BE2C (cell line): ENCODE measurements at regions not wholly inside any gene's neighbourhood (a gene's known extent, or its start where the extent isn't known, plus 50 kb on each side); places are given as distances from the start of the nearest gene placed in this dataset.

ENCODE experiments used
- DNase-seq: peaks from one replicate; pipeline ENCODE4 v3.0.0-alpha.2; 2020
- H3K27me3 ChIP-seq: fragments of 250-450 bp; sonication (Bioruptor Pico); 2 replicates; pipeline ENCODE4 v1.5.1; 2020; ENCODE audit warnings: mild to moderate bottlenecking
- H3K36me3 ChIP-seq: fragments of 250-450 bp; sonication (Bioruptor Pico); 2 replicates; pipeline ENCODE4 v1.5.1; 2020; ENCODE audit warnings: mild to moderate bottlenecking
- H3K4me1 ChIP-seq: fragments of 250-450 bp; sonication (Bioruptor Pico); 2 replicates; pipeline ENCODE4 v1.5.1; 2020
- H3K4me3 ChIP-seq: 2 replicates; pipeline ENCODE4 v1.5.1; 2011; ENCODE audit warnings: low read depth, low read length
- H3K9me3 ChIP-seq: fragments of 250-450 bp; sonication (Bioruptor Pico); 2 replicates; pipeline ENCODE4 v1.5.1; 2020
- CTCF ChIP-seq: IDR thresholded peaks from 2 replicates; pipeline ENCODE4 v1.5.1; 2012; ENCODE audit warnings: mild to moderate bottlenecking, low read depth, low read length

- H3K4me3 ChIP-seq: no peak overlapping the region
Observed at GRCh38 chr21:38170704-38171682, 85.8 kb upstream of the KCNJ15 start.

GRCh38 chr21:38171723-38172344, 85.0 kb upstream of the KCNJ15 start:
- DNase-seq: no peak
- Histone ChIP-seq H3K27me3 (no peaks in the 10 kb centered on the region), H3K4me3 (no peak overlapping the region)

More at GRCh38 chr21:38170704-38171682, 85.8 kb upstream of the KCNJ15 start:
- H3K36me3 ChIP-seq: no peaks in the 10 kb centered on the region
- no peak for TF ChIP-seq CTCF
- H3K27me3 ChIP-seq: no peaks in the 10 kb centered on the region
- H3K4me1 ChIP-seq: no peaks in the 10 kb centered on the region
- H3K9me3 ChIP-seq: no peaks in the 10 kb centered on the region
- no peak for DNase-seq

GRCh38 chr21:38173276-38174035, 83.3 kb upstream of the KCNJ15 start:
- H3K4me3 ChIP-seq: no peak overlapping the region
- no peak for TF ChIP-seq CTCF
- no peaks in the 10 kb centered on the region for H3K27me3 ChIP-seq
- no peaks in the 10 kb centered on the region for H3K9me3 ChIP-seq
- H3K4me1 ChIP-seq: no peaks in the 10 kb centered on the region
- H3K36me3 ChIP-seq: no peaks in the 10 kb centered on the region
- DNase-seq: no peak

More at GRCh38 chr21:38171723-38172344, 85.0 kb upstream of the KCNJ15 start:
- Histone ChIP-seq H3K4me1 (no peaks in the 10 kb centered on the region), H3K36me3 (no peaks in the 10 kb centered on the region), H3K9me3 (no peaks in the 10 kb centered on the region)
- TF ChIP-seq CTCF: no peak

- Histone ChIP-seq H3K4me3 (no peak overlapping the region), H3K4me1 (no peaks in the 10 kb centered on the region), H3K9me3 (no peaks in the 10 kb centered on the region), H3K36me3 (no peaks in the 10 kb centered on the region), H3K27me3 (no peaks in the 10 kb centered on the region)
- no peak for DNase-seq
- no peak for TF ChIP-seq CTCF
Observed at GRCh38 chr21:38175306-38175705, 81.5 kb upstream of the KCNJ15 start.

- Histone ChIP-seq H3K27me3 (no peaks in the 10 kb centered on the region), H3K36me3 (no peaks in the 10 kb centered on the region), H3K4me1 (no peaks in the 10 kb centered on the region), H3K4me3 (no peak overlapping the region), H3K9me3 (no peaks in the 10 kb centered on the region)
- no peak for DNase-seq
- no peak for TF ChIP-seq CTCF
Observed at GRCh38 chr21:38177919-38178652, 78.7 kb upstream of the KCNJ15 start.
